OCI-LY3 (cell line): ENCODE measurements at regions not wholly inside any gene's neighbourhood (a gene's known extent, or its start where the extent isn't known, plus 50 kb on each side); places are given as distances from the start of the nearest gene placed in this dataset.

Source experiments
- H2AFZ ChIP-seq: fragments of 200-600, 300-600 bp; shearing (Covaris generic); 2 replicates; pipeline ENCODE4 v1.6.0; 2014; ENCODE audit warnings: antibody characterized with exemption, low read depth, low read length
- H3K27ac ChIP-seq: fragments of 200-600, 300-600 bp; sonication (generic); 2 replicates; pipeline ENCODE4 v1.5.1; 2014; ENCODE audit warnings: mild to moderate bottlenecking, low read length, moderate library complexity, mixed read lengths
- H3K27me3 ChIP-seq: fragments of 200-600, 300-600 bp; sonication (generic); 2 replicates; pipeline ENCODE4 v1.6.1; 2014; ENCODE audit warnings: low read depth, low read length, mixed read lengths
- H3K36me3 ChIP-seq: fragments of 200-600, 300-600 bp; sonication (generic); replicated peaks from 2 replicates; pipeline ENCODE3; 2014; ENCODE audit warnings: low read depth, low read length, mixed read lengths
- H3K4me1 ChIP-seq: fragments of 300-600, 200-600 bp; sonication (generic); 2 replicates; pipeline ENCODE4 v1.6.1; 2014; ENCODE audit warnings: low read length, mixed read lengths
- H3K4me2 ChIP-seq: fragments of 200-600, 300-600 bp; sonication (generic); 2 replicates; pipeline ENCODE4 v1.6.1; 2014; ENCODE audit warnings: low read length, mixed read lengths
- H3K4me3 ChIP-seq: fragments of 300-600, 200-600 bp; sonication (generic); 2 replicates; pipeline ENCODE4 v1.5.1; 2014; ENCODE audit warnings: antibody characterized with exemption, mild to moderate bottlenecking, low read length, moderate library complexity
- H3K79me2 ChIP-seq: fragments of 300-600, 200-600 bp; shearing (Covaris generic); 2 replicates; pipeline ENCODE4 v1.6.1; 2014; ENCODE audit warnings: mild to moderate bottlenecking, low read length, mixed read lengths
- H3K9ac ChIP-seq: fragments of 300-600, 200-600 bp; shearing (Covaris generic); 2 replicates; pipeline ENCODE4 v1.6.0; 2014; ENCODE audit warnings: mild to moderate bottlenecking, low read length, moderate library complexity
- H3K9me3 ChIP-seq: fragments of 200-600, 300-600 bp; shearing (Covaris generic); 2 replicates; pipeline ENCODE4 v1.6.1; 2014; ENCODE audit warnings: low read length, mixed read lengths; ENCODE audit not compliant: insufficient read depth
- H4K20me1 ChIP-seq: fragments of 200-600, 300-600 bp; sonication (generic); 2 replicates; pipeline ENCODE4 v1.6.1; 2016; ENCODE audit warnings: low read length, mixed read lengths; ENCODE audit not compliant: insufficient read depth
- EZH2phosphoT487 ChIP-seq: fragments of 200-600 bp; shearing (Covaris generic); IDR thresholded peaks from 2 replicates; pipeline ENCODE4 v1.6.1; 2018; ENCODE audit warnings: antibody characterized with exemption, mixed run types, low read depth
- TF ChIP-seq, protein P1 (sequence below): fragments of 200-600, 300-600 bp; sonication (generic); IDR thresholded peaks from 2 replicates; pipeline ENCODE4 v1.5.1; 2014; ENCODE audit warnings: antibody characterized with exemption, low read length, low read depth

- no peaks in the 10 kb centered on the region for H3K36me3 ChIP-seq
- H4K20me1 ChIP-seq: no peaks in the 10 kb centered on the region
- no peak overlapping the region for H3K4me3 ChIP-seq
- H3K27ac ChIP-seq: no peak overlapping the region
- H3K27me3 ChIP-seq: no peaks in the 10 kb centered on the region
- no peaks in the 10 kb centered on the region for H3K9me3 ChIP-seq
- H3K4me2 ChIP-seq: no peak overlapping the region
- no peaks in the 10 kb centered on the region for H3K79me2 ChIP-seq
- no peak overlapping the region for H3K9ac ChIP-seq
- TF ChIP-seq, protein P1, sequence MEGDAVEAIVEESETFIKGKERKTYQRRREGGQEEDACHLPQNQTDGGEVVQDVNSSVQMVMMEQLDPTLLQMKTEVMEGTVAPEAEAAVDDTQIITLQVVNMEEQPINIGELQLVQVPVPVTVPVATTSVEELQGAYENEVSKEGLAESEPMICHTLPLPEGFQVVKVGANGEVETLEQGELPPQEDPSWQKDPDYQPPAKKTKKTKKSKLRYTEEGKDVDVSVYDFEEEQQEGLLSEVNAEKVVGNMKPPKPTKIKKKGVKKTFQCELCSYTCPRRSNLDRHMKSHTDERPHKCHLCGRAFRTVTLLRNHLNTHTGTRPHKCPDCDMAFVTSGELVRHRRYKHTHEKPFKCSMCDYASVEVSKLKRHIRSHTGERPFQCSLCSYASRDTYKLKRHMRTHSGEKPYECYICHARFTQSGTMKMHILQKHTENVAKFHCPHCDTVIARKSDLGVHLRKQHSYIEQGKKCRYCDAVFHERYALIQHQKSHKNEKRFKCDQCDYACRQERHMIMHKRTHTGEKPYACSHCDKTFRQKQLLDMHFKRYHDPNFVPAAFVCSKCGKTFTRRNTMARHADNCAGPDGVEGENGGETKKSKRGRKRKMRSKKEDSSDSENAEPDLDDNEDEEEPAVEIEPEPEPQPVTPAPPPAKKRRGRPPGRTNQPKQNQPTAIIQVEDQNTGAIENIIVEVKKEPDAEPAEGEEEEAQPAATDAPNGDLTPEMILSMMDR: no peak
- no peak for TF ChIP-seq EZH2phosphoT487
- no peaks in the 10 kb centered on the region for H3K4me1 ChIP-seq
- no peak overlapping the region for H2AFZ ChIP-seq
Measured at GRCh38 chr2:16168506-16169264, 228.3 kb downstream of the MYCN start.

GRCh38 chr2:16167870-16168426 lies 227.6 kb downstream of the MYCN start:
- Histone ChIP-seq H3K4me1 (no peaks in the 10 kb centered on the region), H3K4me2 (no peak overlapping the region), H3K27me3 (no peaks in the 10 kb centered on the region), H3K36me3 (no peaks in the 10 kb centered on the region), H3K9ac (no peak overlapping the region), H4K20me1 (no peaks in the 10 kb centered on the region), H3K4me3 (no peak overlapping the region), H3K9me3 (no peaks in the 10 kb centered on the region), H3K27ac (no peak overlapping the region), H3K79me2 (no peaks in the 10 kb centered on the region), H2AFZ (no peak overlapping the region)
- no peak for TF ChIP-seq EZH2phosphoT487
- TF ChIP-seq, protein P1: no peak

- H2AFZ ChIP-seq: no peak overlapping the region
- no peak overlapping the region for H3K9ac ChIP-seq
- TF ChIP-seq EZH2phosphoT487: no peak
- TF ChIP-seq, protein P1: no peak
Measured at GRCh38 chr2:16167451-16167861, 227.1 kb downstream of the MYCN start.

GRCh38 chr2:16166327-16166981 lies 226.1 kb downstream of the MYCN start:
- H3K9ac ChIP-seq: no peak overlapping the region
- no peak overlapping the region for H2AFZ ChIP-seq
- no peaks in the 10 kb centered on the region for H3K4me1 ChIP-seq
- H3K36me3 ChIP-seq: no peaks in the 10 kb centered on the region
- H3K4me2 ChIP-seq: no peak overlapping the region
- no peaks in the 10 kb centered on the region for H4K20me1 ChIP-seq
- H3K79me2 ChIP-seq: no peaks in the 10 kb centered on the region
- no peak overlapping the region for H3K27ac ChIP-seq
- 0 out of 2 replicates have a peak, but pooled peaks cover 3% of the 10 kb centered on the region for H3K27me3 ChIP-seq
- no peaks in the 10 kb centered on the region for H3K9me3 ChIP-seq
- TF ChIP-seq, protein P1: no peak
- TF ChIP-seq EZH2phosphoT487: no peak
- H3K4me3 ChIP-seq: no peak overlapping the region

More at GRCh38 chr2:16167451-16167861, 227.1 kb downstream of the MYCN start:
- Histone ChIP-seq H3K4me1 (no peaks in the 10 kb centered on the region), H3K4me2 (no peak overlapping the region), H3K27me3 (no peaks in the 10 kb centered on the region), H3K4me3 (no peak overlapping the region), H4K20me1 (no peaks in the 10 kb centered on the region), H3K36me3 (no peaks in the 10 kb centered on the region), H3K79me2 (no peaks in the 10 kb centered on the region), H3K27ac (no peak overlapping the region), H3K9me3 (no peaks in the 10 kb centered on the region)
